Mononuclear cell (primary cell): ENCODE measurements at regions not wholly inside any gene's neighbourhood (a gene's known extent, or its start where the extent isn't known, plus 50 kb on each side); places are given as distances from the start of the nearest gene placed in this dataset.
"Not testable (repeated sequence)": the region's sequence is repeated elsewhere in the genome, so short reads cannot be mapped to it uniquely, and the experiment has no call there.

Source experiments
- H3K27me3 ChIP-seq: 2 replicates; pipeline ENCODE4 v1.6.0; 2011; ENCODE audit warnings: low read length, control low read depth; ENCODE audit not compliant: insufficient read depth
- H3K4me1 ChIP-seq: 2 replicates; pipeline ENCODE4 v1.5.1; 2011; ENCODE audit warnings: mild to moderate bottlenecking, low read length, control low read depth; ENCODE audit not compliant: insufficient read depth
- H3K4me3 ChIP-seq: 2 replicates; pipeline ENCODE4 v1.5.1; 2011; ENCODE audit warnings: mild to moderate bottlenecking, low read length, moderate library complexity
- H3K9me3 ChIP-seq: 2 replicates; pipeline ENCODE4 v1.5.1; 2011; ENCODE audit warnings: low read depth, mild to moderate bottlenecking, control low read depth, low read length

DNA sequence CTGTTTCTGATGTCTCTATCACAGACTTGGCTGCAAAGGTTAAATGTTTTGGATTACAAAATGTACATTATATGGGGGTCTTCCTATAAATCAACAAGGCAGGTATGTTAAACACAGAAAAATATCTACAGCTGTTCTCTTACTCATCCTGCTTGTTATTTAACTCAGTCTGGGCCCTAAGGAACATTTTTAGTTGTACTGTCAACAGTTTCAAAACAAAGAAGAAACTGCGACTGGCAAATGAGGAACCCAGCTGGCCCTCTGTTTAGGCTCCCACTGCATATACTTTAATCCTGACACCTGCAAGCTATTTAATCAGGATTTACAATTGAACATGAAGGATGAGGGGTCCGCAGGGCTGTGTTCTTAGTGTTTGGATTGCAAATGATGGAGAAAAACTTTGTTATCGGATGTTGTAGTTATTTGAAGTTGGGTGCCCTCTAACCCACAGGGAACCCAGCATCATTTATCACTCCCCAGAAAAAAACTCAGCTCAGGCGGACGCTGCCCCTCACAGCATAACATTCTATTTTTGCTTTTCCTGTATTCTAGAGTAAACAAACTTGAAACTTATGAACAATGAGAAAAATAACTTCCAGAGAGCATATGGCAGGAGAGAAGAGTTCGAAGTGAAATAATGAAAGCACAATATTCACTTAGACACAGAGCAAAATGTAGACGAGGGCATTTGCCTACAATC lies 91.2 kb downstream of the POLR2M start:
- H3K9me3 ChIP-seq: no peaks in the 10 kb centered on the region
- H3K4me3 ChIP-seq: no peak overlapping the region
- no peaks in the 10 kb centered on the region for H3K27me3 ChIP-seq
- no peaks in the 10 kb centered on the region for H3K4me1 ChIP-seq

DNA sequence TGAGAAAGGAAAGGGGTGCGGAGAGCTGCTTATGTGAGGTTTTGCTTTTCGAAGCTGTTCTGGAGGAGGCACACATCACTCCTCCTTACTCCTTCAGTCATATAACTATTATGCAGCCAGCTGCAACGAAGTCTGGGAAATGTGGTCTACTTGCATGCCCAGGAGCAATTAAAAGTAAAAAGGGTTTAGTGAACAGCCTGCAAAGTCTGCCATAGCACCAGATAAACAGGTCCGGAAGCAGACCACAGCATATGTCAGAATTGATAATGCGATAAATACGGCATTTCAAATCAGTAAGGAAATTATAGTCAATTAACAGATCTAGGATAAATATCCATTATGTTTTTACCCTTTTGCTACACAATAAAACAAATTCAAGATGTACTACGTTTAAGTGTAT lies 99.5 kb downstream of the POLR2M start:
- Histone ChIP-seq H3K4me3 (no peak overlapping the region), H3K4me1 (no peaks in the 10 kb centered on the region), H3K27me3 (no peaks in the 10 kb centered on the region), H3K9me3 (no peaks in the 10 kb centered on the region)

DNA sequence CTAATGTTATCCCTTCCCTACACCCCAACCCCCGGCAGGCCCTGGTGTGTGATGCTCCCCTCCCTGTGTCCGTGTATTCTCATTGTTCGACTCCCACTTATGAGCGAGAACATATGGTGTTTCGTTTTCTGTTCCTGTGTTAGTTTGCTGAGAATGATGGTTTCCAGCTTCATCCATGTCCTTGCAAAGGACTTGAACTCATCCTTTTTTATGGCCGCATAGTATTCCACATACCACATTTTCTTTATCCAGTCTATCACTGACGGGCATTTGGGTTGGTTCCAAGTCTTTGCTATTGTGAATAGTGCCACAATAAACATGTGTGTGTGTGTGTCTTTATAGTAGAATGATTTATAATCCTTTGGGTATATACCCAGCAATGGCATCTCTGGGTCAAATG lies 102.8 kb downstream of the POLR2M start:
- not testable (repeated sequence) for H3K27me3 ChIP-seq, H3K4me3 ChIP-seq, H3K9me3 ChIP-seq, H3K4me1 ChIP-seq

DNA sequence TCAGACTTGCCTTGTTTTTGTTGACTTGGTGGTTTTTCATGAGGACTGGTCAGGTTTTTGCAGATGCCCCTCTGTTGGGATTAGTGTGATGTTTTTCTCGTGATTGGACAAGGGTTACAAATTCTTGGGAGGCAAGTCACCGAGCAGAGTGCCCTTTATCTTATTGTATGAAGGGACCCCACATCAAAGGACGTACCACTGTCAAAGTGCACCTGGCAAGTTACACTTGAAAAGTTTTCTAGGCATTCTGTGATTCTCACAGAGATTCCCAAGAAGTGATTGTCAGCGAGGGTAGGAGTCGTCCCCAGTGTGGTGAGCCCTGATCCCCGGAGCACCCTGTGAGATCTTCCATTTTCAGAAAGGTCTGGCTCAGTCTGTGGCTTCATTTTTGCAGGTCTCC lies 110.1 kb downstream of the POLR2M start:
- Histone ChIP-seq H3K4me1 (no peaks in the 10 kb centered on the region), H3K27me3 (no peaks in the 10 kb centered on the region), H3K9me3 (no peaks in the 10 kb centered on the region), H3K4me3 (no peak overlapping the region)

DNA sequence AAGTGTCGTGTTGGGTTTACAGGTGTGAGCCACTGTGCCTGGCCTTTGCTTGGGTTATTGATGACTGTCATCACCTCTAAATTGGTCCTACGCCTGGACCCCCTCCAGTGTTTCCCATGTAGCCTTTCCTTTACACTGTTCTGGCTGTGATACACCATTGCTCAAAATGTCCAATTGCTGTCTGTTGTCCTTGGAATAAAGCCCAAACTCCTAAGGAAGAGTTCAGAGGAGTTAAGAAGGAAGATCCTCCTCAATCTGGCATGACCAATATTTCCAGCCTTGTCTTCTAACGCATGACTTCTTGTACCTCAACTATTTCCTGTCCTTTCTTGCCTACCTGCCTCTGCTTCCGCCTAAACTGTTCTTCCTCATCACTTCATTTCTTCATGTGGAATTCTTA lies 113.1 kb downstream of the POLR2M start:
- Histone ChIP-seq H3K4me1 (no peaks in the 10 kb centered on the region), H3K4me3 (no peak overlapping the region), H3K9me3 (no peaks in the 10 kb centered on the region), H3K27me3 (no peaks in the 10 kb centered on the region)

DNA sequence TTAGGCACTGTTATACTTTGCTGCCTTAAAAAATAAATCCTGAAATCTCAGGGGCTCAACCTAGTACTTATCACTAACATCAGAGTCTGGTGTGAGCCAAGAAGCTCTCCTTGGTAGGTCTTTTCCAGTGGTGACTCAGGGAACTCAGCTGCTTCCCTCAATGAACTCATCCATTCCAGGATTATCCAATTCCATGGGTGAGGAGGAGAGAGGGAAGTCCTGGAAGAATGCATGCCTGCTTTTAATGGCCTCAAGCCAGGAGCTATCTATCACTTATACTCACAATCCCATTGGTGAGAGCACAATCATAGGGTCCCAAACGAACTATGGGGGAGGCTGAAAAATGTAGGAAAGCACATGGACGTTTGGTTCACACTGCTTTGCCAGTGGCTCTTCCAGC lies 113.6 kb downstream of the POLR2M start:
- Histone ChIP-seq H3K9me3 (no peaks in the 10 kb centered on the region), H3K4me3 (no peak overlapping the region), H3K27me3 (no peaks in the 10 kb centered on the region), H3K4me1 (no peaks in the 10 kb centered on the region)

DNA sequence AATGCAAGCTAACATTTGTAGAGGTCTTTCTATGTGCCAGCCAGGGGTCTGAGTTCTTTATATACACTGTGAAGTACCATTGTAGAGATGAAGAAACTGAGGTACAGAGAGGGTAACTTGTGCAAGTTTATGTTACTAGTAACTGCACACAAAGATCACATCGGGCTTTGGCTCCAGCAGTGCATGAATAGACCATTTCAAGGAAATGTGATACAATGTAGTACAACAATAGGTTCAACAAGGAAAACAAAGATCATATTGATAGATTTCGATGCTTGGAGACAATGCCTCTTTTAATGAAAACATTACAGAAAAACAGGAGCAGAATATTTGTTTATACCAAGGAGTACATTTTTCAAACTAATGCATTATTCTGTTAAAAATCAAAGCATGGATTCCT lies 115.3 kb downstream of the POLR2M start:
- no peaks in the 10 kb centered on the region for H3K4me1 ChIP-seq
- H3K27me3 ChIP-seq: no peaks in the 10 kb centered on the region
- no peak overlapping the region for H3K4me3 ChIP-seq
- H3K9me3 ChIP-seq: no peaks in the 10 kb centered on the region

DNA sequence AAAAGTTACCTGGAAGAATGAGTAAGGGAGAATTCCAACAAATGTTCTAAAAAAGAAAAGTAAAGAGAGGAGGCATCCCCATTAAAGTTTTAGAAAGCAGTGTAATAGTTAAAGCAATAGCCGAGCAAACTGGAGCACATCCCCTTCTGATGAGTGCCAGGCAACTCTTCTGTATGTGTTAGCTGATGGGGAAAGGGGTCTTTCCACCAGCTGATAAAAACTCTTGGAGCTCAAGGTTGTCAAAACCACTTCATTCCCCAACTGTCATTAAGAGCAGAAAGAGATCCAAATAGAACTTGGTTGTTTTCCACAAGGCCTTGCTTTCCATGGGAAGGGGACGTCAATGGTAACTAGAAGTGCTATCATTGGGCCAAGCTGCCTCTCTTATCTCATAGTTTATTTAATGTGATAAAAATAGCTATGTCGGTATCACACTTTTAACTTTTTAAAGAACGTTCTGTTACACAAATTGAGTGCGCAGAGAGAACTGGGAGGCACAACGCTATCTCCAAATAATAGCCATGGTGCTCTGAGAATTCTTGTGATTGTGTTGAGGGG lies 116.9 kb downstream of the POLR2M start:
- Histone ChIP-seq H3K27me3 (peaks cover 5% of the 10 kb centered on the region), H3K4me3 (no peak overlapping the region), H3K9me3 (no peaks in the 10 kb centered on the region), H3K4me1 (no peaks in the 10 kb centered on the region)

DNA sequence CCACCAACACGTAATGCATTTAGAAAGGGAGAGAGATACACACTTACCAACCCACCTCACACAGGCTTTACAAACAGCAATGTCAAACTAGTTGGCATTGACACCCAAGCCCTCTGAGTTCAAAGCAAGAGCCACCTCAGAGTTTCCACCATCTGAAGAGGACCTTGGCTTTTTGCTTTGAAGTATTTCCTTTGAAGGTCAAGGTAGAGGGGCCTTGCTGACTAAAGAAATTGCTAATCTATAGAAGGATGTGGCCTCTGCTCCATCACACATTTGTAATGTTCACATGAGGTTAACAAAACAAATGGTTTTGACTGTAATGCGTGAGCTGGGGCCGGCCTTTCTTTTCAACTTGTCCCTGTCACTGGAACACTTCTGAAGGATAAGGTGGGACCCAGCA lies 117.7 kb downstream of the POLR2M start:
- no peak overlapping the region for H3K4me3 ChIP-seq
- H3K4me1 ChIP-seq: no peaks in the 10 kb centered on the region
- H3K9me3 ChIP-seq: no peaks in the 10 kb centered on the region
- H3K27me3 ChIP-seq: peaks cover 5% of the 10 kb centered on the region

DNA sequence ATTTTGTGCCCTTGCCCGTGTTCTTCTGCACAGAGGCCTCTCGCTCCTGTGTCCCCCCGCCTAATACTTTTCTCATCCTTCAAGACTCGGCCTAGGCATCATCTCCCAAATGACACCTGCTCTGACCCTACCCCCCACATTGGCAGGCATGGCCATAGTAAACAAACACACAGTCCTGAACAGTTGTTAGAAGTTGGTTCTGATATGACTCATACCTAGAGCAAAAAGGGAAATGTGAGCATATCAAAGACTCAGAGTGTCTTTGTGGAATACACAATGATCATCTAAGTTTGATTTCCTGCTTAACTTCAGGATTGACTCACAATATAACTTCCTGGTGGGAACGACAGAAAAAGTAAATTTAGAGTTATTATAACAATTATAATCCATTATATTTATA lies 120.5 kb downstream of the POLR2M start:
- Histone ChIP-seq H3K9me3 (no peaks in the 10 kb centered on the region), H3K27me3 (peaks cover 15% of the 10 kb centered on the region), H3K4me1 (no peaks in the 10 kb centered on the region), H3K4me3 (no peak overlapping the region)

DNA sequence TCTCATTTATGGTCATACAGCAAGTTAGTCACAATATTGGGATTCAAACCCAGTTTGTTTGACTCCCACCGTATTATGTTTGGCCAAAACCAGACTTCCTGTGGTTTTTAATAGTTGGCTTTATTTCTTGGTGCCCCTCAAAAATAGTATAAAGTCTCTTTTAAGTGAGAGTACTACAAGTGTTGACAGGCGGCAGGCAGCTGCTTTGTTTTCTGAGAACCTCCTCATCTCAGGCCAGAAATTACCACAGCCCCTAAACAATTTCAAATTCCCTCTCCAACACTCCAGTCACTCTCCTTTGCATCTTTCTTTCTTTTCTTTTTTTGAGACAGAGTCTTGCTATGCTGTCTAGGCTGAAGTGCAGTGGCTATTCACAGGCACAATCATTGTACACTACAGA lies 121.5 kb downstream of the POLR2M start:
- Histone ChIP-seq H3K9me3 (no peaks in the 10 kb centered on the region), H3K4me1 (no peaks in the 10 kb centered on the region), H3K4me3 (no peak overlapping the region), H3K27me3 (peaks cover 23% of the 10 kb centered on the region)

DNA sequence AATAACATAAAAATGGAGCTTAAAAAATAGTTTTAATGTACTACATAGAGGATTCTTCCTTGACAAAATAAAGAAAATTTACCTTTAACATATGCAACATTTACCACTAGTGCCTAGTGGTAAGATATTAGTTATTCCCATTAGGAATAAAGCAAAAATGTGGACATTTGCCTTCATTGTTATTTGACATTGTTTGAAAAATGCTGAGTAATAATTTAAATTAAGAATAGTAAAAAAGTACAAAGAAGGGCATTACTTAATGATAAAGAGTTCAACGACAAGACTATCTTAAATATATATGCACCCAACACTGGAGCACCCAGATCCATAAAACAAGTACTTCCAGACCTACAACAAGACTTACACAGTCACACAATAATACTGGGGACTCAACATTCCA lies 125.7 kb downstream of the POLR2M start:
- no peaks in the 10 kb centered on the region for H3K9me3 ChIP-seq

DNA sequence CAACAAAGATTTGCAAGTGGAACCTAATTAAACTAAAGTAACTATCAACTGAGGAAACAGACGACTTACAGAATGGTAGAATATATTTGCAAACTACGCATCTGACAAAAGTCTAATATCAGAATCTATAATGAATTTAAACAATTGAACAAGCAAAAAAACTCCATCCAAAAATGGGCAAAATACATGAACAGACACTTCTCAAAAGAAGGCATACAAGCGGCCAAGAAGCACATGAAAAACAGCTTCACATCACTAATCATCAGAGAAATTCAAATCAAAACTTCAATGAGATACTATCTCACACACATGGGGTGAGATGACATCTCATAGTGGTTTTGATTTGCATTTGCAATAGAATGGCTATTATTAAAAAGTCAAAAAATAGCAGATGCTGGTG lies 128.6 kb downstream of the POLR2M start:
- no peaks in the 10 kb centered on the region for H3K4me1 ChIP-seq
- no peak overlapping the region for H3K4me3 ChIP-seq
- H3K9me3 ChIP-seq: no peaks in the 10 kb centered on the region
- peaks cover 19% of the 10 kb centered on the region for H3K27me3 ChIP-seq

More for the DNA sequence above, 125.7 kb downstream of the POLR2M start:
- Histone ChIP-seq H3K27me3 (peaks cover 23% of the 10 kb centered on the region), H3K4me3 (no peak overlapping the region), H3K4me1 (no peaks in the 10 kb centered on the region)

DNA sequence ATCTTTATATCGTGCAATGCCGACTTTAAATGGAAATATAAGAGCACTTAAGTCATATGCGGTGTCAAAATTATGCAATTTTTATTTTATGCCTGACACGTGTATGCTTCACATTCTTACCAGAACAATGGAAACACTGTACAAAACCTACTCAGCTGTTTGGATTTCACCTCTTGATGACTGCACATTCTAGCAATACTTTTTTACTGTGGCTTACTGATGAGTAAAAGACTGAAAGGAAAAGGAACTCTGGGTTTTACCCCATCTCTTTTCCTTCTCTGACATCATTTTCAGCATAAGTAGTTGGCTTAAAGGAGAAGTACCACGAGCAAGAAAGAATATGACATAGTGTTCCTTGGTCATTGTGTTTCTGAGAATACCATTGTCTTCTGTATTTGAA lies 142.8 kb downstream of the POLR2M start:
- Histone ChIP-seq H3K27me3 (peaks cover 8% of the 10 kb centered on the region), H3K4me3 (no peak overlapping the region), H3K9me3 (no peaks in the 10 kb centered on the region), H3K4me1 (no peaks in the 10 kb centered on the region)

DNA sequence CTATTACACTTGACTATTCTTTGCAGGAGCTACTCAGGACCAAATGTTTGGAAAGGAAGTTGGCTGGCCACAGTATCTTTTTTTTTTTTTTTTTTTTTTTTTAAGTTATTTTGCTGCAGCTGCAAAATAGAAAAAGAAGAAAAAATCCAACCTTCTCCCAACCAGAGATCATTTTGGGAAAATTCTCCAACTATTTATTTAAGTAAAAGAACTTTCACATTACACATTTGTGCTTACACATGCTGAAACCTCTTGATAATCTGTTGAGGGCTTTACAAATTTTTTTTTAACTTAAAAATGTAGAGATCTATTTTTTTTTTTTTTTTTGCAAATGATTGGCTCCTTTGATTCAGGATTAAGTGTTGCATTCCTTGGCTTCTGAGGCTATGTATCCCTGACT lies 148.0 kb downstream of the POLR2M start:
- Histone ChIP-seq H3K4me3 (no peak overlapping the region), H3K4me1 (no peaks in the 10 kb centered on the region), H3K9me3 (no peaks in the 10 kb centered on the region), H3K27me3 (peaks cover 13% of the 10 kb centered on the region)

DNA sequence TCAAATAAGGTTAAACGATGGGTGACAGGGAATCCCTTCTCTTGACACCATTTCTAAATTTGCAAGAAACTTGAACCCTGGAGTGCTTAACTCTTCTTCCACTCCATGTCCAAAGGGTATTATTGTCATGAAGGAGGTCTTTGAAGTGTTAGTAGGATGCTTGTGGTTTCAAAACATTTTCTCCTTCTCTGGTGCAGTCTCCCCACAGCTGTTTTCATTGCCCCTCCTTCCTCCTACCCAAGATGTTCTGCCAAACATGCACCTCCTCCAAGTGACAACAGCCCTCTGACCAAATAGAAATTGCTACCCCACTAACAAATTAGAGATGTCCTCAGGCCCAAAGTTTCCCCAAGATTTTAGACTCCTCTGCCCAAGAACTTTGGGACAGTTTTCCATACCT lies 151.4 kb downstream of the POLR2M start:
- Histone ChIP-seq H3K4me1 (no peaks in the 10 kb centered on the region), H3K4me3 (no peak overlapping the region), H3K9me3 (no peaks in the 10 kb centered on the region), H3K27me3 (peaks cover 10% of the 10 kb centered on the region)
